A673 (cell line): ENCODE measurements at regions not wholly inside any gene's neighbourhood (a gene's known extent, or its start where the extent isn't known, plus 50 kb on each side); places are given as distances from the start of the nearest gene placed in this dataset.

Source experiments
- CTCF ChIP-seq: fragments of 300-800, 200-600 bp; sonication (generic); conservative IDR thresholded peaks from 2 replicates; pipeline ENCODE4 v1.5.1; 2017; ENCODE audit warnings: low read depth, mild to moderate bottlenecking, antibody characterized with exemption, low read length, moderate library complexity, mixed read lengths
- EZH2 ChIP-seq: fragments of 200-600 bp; sonication (generic); IDR thresholded peaks from 2 replicates; pipeline ENCODE4 v1.6.1; 2017; ENCODE audit warnings: borderline replicate concordance, low read depth, mild to moderate bottlenecking, mixed read lengths, antibody characterized with exemption, low read length; ENCODE audit not compliant: poor library complexity, severe bottlenecking

GRCh38 chr14:31930493-31931240 is 146.4 kb upstream of the ARHGAP5 start:
- no peak for TF ChIP-seq CTCF
- no peak for TF ChIP-seq EZH2
